Neural progenitor cell (in vitro differentiated cells): ENCODE measurements at regions not wholly inside any gene's neighbourhood (a gene's known extent, or its start where the extent isn't known, plus 50 kb on each side); places are given as distances from the start of the nearest gene placed in this dataset.

ENCODE experiments used
- CTCF ChIP-seq: fragments of 200-600 bp; sonication (generic); IDR thresholded peaks from 2 replicates; pipeline ENCODE4 v1.5.1; 2017; ENCODE audit warnings: antibody characterized with exemption, mild to moderate bottlenecking
- EZH2 ChIP-seq: fragments of 200-600 bp; sonication (generic); IDR thresholded peaks from 2 replicates; pipeline ENCODE4 v1.6.1; 2017; ENCODE audit warnings: antibody characterized with exemption, mild to moderate bottlenecking, moderate library complexity

- TF ChIP-seq CTCF (no peak), EZH2 (no peak)
These were observed 243.5 kb downstream of the TGFB2 start for GRCh38 chr1:218588540-218589172.
